ENCODE measurements at regions not wholly inside any gene's neighbourhood (a gene's known extent, or its start where the extent isn't known, plus 50 kb on each side); places are given as distances from the start of the nearest gene placed in this dataset.
"Not testable (repeated sequence)": the region's sequence is repeated elsewhere in the genome, so short reads cannot be mapped to it uniquely, and the experiment has no call there.

GRCh38 chr7:142528608-142529408, 220.5 kb upstream of the PRSS1 start:
- DNase-seq (ENCODE audit: extremely low spot score) = no peak
- ChIA-PET POLR2A (no interaction called here), CTCF (interaction anchor here (1.2 to 2.7 kb wide), 6 partner anchors 11 to 254 kb away, joined by 3 to 7 read pairs (median 3); no protein-coding TSS in a partner anchor)
- TF ChIP-seq CTCF (IDR thresholded peaks at IDR 0.05; ENCODE audit: control extremely low read depth, extremely low read depth, low read depth, missing control alignments) = no peak

- no peak for TF ChIP-seq CTCF (IDR thresholded peaks at IDR 0.05; ENCODE audit: control extremely low read depth, extremely low read depth, low read depth, missing control alignments)
These were observed 225.3 kb upstream of the PRSS1 start for GRCh38 chr7:142523821-142524460.

GRCh38 chr7:142522735-142523134, 226.5 kb upstream of the PRSS1 start:
- DNase-seq (ENCODE audit: extremely low spot score) = no peak
- CTCF ChIA-PET = interaction anchor here (1.1 to 8.0 kb wide), 7 partner anchors 13 to 65 kb away, joined by 3 to 72 read pairs (median 6); no protein-coding TSS in a partner anchor
- no peak for TF ChIP-seq CTCF (IDR thresholded peaks at IDR 0.05; ENCODE audit: control extremely low read depth, extremely low read depth, low read depth, missing control alignments)
- POLR2A ChIA-PET = no interaction called here

More at GRCh38 chr7:142523821-142524460, 225.3 kb upstream of the PRSS1 start:
- ChIA-PET CTCF (interaction anchor here (1.1 to 8.0 kb wide), 15 partner anchors 8 to 287 kb away, joined by 3 to 72 read pairs (median 5); no protein-coding TSS in a partner anchor), POLR2A (no interaction called here)
- no peak for DNase-seq (ENCODE audit: extremely low spot score)

GRCh38 chr7:142520885-142521284, 228.4 kb upstream of the PRSS1 start:
- POLR2A ChIA-PET; DNase-seq (ENCODE audit: extremely low spot score): not testable (repeated sequence)
- peak; percentile 48 for TF ChIP-seq CTCF (IDR thresholded peaks at IDR 0.05; ENCODE audit: control extremely low read depth, extremely low read depth, low read depth, missing control alignments)
- CTCF ChIA-PET = interaction anchor here (1.0 to 8.0 kb wide), 7 partner anchors 14 to 291 kb away, joined by 3 to 72 read pairs (median 6); no protein-coding TSS in a partner anchor

GRCh38 chr7:142520455-142520854, 228.8 kb upstream of the PRSS1 start:
- CTCF ChIA-PET = interaction anchor here (0.7 to 8.0 kb wide), 6 partner anchors 10 to 291 kb away, joined by 3 to 72 read pairs (median 5); no protein-coding TSS in a partner anchor
- DNase-seq (ENCODE audit: extremely low spot score); POLR2A ChIA-PET: not testable (repeated sequence)

- no peak for TF ChIP-seq CTCF (IDR thresholded peaks at IDR 0.05; ENCODE audit: control extremely low read depth, extremely low read depth, low read depth, missing control alignments)
- CTCF ChIA-PET = interaction anchor here (0.7 to 5.4 kb wide), 9 partner anchors 9 to 292 kb away, joined by 3 to 18 read pairs (median 3); no protein-coding TSS in a partner anchor
- POLR2A ChIA-PET = no interaction called here
- DNase-seq (ENCODE audit: extremely low spot score) = no peak
These were observed 229.9 kb upstream of the PRSS1 start for GRCh38 chr7:142519079-142520078.
